ENCODE measurements at regions not wholly inside any gene's neighbourhood (a gene's known extent, or its start where the extent isn't known, plus 50 kb on each side); places are given as distances from the start of the nearest gene placed in this dataset.

DNA sequence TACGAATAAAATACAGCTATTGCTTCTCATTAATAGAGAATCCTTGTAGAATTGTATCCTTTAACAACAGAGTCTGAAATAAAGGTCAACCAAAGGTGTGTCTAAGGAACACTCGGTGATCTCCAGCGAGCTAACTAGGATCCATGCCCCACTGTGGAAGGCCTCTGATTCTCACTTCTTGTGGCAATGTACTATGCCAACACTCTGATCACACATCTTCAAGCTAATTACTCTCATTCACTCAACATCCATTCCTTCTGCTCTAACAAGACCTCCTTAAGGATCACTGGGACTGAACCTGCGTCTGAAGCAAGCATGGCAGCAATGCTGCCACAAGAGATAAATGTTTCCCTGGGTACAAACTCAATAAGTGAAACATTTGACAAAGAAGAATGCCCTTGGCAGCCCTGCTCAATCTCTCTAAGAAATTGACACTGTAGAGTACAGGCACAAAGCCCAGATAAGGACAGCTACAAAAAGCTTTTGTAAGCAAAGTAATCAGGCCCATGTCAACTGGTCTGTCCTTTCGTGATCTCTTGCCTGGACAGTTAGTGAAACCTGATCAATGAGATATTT, 74.6 kb upstream of the PARD3B start:
- DNase-seq (ENCODE audit: low read depth in 2 of 3, low spot score in 2 of 3) = no peak

- no peak for DNase-seq (ENCODE audit: low read depth in 2 of 3, low spot score in 2 of 3)
Measured at GRCh38 chr2:204472375-204472774, 72.9 kb upstream of the PARD3B start.

DNA sequence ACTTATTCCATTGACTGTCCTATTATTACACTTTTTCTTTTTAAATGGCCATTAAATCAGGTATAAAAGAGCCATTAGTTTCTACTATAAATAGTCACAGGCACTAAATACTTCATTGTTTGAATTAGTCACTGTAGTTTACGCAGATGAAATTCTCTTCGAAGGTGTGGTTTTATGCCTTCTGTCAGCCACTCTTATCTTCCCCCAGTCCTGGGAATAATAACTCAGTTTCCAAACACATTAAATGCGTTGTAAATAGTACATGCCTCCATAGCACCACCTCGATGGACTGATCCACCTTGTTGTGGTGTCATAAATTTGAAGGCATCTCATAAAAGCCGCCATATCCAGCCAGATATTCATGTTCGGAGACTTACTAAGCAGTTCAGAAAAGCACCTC, 72.1 kb upstream of the PARD3B start:
- DNase-seq (ENCODE audit: low read depth in 2 of 3, low spot score in 2 of 3) = no peak

GRCh38 chr2:204475399-204475798, 69.9 kb upstream of the PARD3B start:
- no peak for DNase-seq (ENCODE audit: low read depth in 2 of 3, low spot score in 2 of 3)

- DNase-seq (ENCODE audit: low read depth in 2 of 3, low spot score in 2 of 3) = no peak
Measured at GRCh38 chr2:204477358-204477950, 67.8 kb upstream of the PARD3B start.

DNA sequence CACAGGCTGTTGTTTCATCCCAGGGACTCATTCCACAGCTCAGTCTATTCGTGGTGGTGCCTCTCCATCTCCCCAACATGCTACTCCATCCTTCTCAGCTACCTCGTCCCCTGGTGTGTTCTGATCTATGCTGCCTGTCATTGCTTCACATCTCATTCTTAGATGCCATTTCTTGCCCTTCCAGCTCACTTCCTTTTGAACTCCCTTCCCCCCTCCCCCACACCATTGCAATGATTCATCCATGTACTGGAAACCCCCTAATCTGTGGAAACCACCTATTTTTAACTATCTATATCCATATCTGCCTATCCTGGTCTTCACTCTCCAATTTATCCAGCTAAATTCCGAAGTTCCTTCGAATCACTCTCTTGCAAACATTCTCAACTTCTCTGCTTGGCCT, 65.7 kb upstream of the PARD3B start:
- no peak for DNase-seq (ENCODE audit: low read depth in 2 of 3, low spot score in 2 of 3)

- DNase-seq (ENCODE audit: low read depth in 2 of 3, low spot score in 2 of 3) = no peak
Measured at GRCh38 chr2:204480676-204481075, 64.6 kb upstream of the PARD3B start.

- DNase-seq (ENCODE audit: low read depth in 2 of 3, low spot score in 2 of 3) = no peak
Measured at GRCh38 chr2:204483608-204484081, 61.6 kb upstream of the PARD3B start.

GRCh38 chr2:204486321-204486720, 59.0 kb upstream of the PARD3B start:
- DNase-seq (ENCODE audit: low read depth in 2 of 3, low spot score in 2 of 3) = no peak

DNA sequence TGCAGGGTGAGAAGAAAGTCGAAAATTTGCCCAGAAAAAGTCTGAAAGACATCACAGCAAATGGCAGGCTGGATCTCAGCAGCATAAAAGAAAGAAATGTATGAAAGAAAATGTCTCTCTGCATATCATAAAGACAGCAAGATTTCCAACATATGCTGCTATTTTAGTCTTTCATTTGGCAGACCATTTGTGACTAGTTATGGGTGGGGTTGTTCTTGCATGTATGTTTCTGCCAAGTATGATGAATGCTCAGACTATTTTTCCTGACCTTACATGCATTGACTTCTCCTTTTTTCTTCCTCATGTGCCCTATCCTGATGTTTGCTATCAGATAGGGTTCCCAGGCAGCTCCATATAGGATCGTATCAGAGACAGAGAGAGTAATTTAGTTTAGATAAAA, 58.5 kb upstream of the PARD3B start:
- no peak for DNase-seq (ENCODE audit: low read depth in 2 of 3, low spot score in 2 of 3)

DNA sequence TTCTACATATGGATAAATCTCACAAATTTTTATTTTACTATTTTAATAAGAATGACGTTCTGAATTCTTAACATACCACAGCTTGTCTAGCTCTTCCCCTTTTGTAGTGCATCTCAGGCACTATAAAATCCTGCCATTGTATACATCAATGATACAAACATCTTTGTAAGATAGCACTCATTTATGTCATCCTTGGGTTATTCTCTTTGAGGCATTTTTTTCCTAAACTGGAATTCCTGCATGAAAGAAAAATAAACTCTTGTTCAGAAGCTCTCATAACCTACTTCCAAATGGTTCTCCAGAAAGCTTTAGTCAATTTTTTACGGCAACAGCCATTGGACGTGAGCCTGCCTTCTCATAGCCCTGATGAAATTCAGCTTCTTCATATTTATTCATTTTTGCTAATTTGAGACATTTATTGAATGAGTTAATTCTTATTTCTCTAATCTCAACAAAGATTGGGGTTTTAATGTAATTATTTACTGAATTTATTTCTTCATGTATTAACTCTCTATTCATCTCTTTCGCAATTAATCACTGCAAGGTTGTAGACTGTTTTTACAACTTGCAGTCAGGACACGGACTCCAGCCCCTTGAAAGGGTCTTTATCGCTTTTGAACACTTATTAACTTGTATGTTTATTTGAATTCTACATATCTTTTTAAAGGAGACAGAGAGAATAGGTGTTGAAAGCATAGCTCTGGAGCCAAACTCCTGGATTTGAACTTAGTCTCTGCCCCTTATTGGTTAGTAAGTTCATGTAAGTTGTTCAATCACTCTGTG, 57.6 kb upstream of the PARD3B start:
- DNase-seq (ENCODE audit: low read depth in 2 of 3, low spot score in 2 of 3) = no peak

DNA sequence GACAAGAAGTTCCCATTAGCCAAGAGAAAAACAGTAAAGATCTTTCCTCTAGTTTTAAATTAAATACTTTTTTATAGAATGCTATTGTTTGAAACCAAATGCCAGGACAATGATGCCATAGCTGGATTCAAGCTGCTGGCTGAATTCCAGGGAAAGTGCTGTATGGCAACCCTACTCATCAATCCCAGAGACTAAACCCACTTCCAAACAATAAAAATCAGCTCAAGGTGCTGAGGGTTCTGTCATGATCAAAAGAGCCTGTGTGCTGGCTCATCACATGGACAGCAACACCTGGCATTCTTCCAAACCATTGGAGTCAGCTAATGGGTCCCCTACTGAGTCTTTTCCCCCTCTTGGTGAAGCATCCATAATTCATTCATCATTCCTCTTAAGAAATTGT, 53.7 kb upstream of the PARD3B start:
- DNase-seq (ENCODE audit: low read depth in 2 of 3, low spot score in 2 of 3) = no peak

GRCh38 chr2:204492417-204492816, 52.9 kb upstream of the PARD3B start:
- DNase-seq (ENCODE audit: low read depth in 2 of 3, low spot score in 2 of 3) = no peak

DNA sequence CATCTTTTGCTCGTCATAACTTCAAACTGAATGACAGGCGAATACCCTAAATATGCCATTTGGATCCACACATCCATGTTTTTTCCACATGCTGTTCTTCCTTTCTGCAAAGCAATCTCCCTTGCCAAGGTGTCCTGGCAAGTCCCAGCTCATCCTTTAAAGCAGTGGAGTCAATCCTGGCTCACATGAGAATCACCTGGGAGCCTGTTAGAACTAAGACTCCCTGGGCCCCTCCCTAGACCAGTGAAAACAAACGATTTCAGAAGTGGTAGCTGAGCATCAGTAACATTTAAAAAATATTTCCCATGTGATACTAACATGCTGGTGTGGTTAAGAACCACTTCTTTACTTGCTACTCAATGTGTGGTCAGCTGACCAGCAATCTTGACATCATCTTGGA, 50.6 kb upstream of the PARD3B start:
- DNase-seq (ENCODE audit: low read depth in 2 of 3, low spot score in 2 of 3) = no peak

DNA sequence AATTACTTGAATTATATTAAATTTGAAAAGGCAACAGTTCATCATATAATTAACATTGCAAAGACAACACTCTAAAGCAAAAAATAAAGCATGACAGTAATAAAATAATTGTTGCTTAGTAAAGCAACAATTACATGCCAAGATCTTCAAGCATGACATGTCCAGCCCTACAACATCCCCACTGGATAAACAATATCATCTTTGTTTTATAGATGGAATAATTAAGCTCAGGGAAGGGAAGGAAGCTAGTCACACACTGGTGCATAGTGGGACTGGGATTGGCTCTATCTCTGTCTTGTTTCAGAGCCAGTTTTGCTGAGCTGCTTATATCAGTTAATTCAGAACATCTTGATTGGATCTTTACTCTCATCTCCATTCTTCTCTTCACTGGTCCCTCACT, 49.9 kb upstream of the PARD3B start:
- no peak for DNase-seq (ENCODE audit: low read depth in 2 of 3, low spot score in 2 of 3)

Measured in activated CD8-positive, alpha-beta memory T cell treated with anti-CD3 and anti-CD28 coated beads for 48 hours (primary cell).